ENCODE measurements at regions not wholly inside any gene's neighbourhood (a gene's known extent, or its start where the extent isn't known, plus 50 kb on each side); places are given as distances from the start of the nearest gene placed in this dataset.

DNA sequence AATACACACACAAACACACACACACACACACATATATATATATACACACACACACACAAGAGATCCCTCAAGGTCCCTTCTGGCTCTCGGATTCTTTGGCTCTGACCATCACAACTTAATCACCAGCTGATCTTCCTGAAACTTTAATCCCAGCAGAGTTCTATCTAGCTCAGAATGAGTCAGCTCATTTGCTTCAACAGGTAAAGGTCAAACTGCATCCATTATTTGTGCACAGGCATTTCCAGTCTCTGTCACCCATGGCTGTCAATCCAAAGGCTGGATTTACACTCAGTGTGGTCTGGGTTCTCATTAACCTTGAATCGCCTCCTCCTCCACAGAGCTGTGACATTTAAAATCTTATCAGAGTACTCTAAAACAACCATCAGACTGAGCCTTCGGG is 113.3 kb upstream of the TMPO start:
- no peak for DNase-seq (ENCODE audit: low spot score)

DNA sequence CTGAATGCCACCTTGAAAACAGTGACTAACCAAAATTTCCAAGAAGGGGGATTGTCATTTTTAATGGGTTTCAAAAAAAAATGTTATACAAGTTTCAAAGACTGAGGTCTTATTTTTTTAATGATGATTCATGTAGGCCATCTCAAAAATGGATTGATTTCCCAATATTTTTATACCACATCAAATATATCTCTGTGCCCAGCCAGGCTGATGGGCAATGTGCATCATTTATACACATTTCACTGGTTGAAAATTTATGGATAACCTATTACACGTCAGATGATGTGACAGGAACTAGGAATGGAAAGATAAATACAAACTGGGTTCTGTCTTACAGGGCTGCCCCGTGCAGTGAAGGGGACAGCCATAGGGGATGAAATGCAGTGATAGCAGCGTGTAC is 112.7 kb upstream of the TMPO start:
- no peak for DNase-seq (ENCODE audit: low spot score)

- DNase-seq (ENCODE audit: low spot score), result no peak
Observed at GRCh38 chr12:98403385-98403784, 112.0 kb upstream of the TMPO start.

DNA sequence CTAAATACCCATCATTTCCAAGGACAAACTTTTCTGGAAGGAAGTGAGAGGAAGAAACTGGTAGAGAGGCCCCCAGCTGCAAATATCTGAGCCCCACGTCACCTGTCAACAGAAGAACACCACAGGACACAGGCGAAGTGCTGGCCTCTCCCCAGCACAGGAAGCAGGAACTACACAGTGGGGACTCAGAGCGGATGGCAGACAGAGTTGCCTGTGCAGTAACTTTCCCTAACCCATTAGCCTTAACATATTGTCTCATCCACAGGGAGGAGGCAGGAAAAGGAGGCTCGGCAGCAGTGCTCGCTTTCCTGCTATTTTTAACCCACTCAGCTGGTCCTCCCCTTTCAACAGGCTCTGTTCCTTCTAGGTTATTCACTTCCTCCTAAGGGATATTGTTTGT is 111.5 kb upstream of the TMPO start:
- no peak for DNase-seq (ENCODE audit: low spot score)

DNA sequence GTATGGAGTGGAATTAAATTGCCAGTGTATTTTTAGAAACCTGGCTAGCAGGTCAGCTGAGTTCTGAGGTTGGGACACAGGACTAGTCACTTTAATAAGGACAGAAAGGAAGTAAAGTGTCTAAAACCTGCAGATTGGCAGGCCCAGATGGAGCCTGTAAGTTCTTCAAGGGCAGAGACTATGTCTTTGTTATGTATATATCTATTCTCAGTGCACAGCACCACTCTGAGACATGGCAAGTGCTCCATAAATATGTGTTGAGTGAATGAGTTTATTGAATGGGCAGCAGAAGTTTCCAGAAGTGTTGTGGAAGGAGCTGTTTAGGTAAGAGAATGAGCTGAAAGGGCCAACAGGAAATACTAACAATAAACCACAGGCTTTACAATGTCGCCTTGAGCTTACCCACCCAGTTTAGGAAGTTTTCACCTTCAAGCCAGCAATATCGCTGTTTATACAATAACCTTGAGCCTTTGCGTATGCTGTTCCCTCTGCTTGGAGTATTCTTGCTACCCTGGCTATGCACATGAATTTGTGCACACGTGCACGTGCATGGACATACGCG is 109.5 kb upstream of the TMPO start:
- no peak for DNase-seq (ENCODE audit: low spot score)

DNA sequence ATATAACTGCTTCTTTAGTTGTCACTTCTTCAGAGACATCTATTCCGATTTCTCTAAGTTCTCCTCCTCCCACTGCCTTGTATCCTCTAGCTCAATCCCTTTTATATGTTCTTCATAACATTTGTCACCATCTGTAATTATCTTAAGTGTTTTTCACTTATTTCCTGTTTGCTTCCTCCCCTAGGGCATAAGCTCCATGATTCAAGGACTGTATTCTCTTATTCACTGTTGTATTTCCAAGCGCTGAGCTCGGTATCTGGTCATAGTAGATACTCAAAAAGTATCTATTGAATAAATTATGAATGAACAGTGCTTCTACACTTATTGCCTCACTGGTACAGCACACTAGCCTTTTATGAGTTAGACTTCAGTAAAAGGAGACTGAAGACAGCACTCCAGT is 109.0 kb upstream of the TMPO start:
- DNase-seq (ENCODE audit: low spot score), result no peak

DNA sequence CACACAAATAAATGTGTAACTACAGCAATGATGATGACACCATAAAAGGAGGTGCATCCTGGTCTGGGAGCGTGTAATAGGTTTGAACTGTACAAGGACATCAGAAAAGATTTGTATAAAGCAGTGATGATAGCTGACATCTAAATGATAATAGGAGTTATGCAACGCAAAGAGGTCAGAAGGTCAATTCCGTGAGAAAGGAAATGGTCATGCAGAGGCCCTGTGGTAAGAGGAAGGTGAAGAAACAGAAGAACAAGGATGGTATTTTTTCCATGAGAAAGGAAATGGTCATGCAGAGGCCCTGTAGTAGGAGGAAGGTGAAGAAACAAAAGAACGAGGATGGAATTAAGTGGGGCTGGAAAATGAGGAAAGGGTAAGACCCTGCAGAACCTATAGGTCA is 106.7 kb upstream of the TMPO start:
- DNase-seq (ENCODE audit: low spot score), result no peak

DNA sequence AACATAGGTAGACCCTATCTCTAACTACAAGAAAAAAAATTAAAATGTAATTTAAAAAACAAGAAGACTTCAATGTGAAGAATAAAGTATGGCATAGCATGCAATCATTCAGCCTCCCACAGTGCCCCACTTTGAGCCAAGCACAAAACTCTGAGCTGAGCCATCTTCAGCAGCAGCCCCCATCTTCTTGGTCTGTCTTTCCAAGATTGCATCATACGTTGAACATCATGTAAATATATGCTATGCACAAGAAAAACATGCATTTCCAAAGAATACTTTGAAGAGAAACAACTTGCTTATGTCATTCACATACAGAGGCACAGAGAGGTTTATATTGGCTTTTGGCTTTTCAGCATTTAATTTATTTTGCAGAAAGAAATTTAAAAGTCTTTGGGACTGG is 105.8 kb upstream of the TMPO start:
- no peak for DNase-seq (ENCODE audit: low spot score)

- no peak for DNase-seq (ENCODE audit: low spot score)
Observed at GRCh38 chr12:98410356-98410755, 105.0 kb upstream of the TMPO start.

DNA sequence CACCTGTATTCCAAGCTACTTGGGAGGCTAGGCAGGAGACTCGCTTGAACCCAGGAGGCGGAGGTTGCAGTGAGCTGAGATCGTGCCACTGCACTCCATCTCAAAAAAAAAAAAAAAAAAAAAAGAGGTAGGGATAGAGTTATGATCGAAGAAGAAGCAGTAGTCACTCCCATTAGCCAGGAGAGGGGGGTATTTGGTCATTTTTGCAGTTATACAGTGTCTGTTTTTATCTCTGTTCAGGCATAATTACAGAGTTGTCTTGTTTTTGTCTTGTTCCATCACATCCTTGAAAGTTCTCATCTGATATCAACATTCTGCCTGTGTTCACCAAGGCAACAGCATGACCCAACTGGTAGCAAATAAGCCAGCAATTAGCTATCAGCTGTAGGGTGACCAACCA is 98.5 kb upstream of the TMPO start:
- DNase-seq (ENCODE audit: low spot score), result peak; percentile 23

- no peak for DNase-seq (ENCODE audit: low spot score)
Observed at GRCh38 chr12:98417266-98417665, 98.1 kb upstream of the TMPO start.

DNA sequence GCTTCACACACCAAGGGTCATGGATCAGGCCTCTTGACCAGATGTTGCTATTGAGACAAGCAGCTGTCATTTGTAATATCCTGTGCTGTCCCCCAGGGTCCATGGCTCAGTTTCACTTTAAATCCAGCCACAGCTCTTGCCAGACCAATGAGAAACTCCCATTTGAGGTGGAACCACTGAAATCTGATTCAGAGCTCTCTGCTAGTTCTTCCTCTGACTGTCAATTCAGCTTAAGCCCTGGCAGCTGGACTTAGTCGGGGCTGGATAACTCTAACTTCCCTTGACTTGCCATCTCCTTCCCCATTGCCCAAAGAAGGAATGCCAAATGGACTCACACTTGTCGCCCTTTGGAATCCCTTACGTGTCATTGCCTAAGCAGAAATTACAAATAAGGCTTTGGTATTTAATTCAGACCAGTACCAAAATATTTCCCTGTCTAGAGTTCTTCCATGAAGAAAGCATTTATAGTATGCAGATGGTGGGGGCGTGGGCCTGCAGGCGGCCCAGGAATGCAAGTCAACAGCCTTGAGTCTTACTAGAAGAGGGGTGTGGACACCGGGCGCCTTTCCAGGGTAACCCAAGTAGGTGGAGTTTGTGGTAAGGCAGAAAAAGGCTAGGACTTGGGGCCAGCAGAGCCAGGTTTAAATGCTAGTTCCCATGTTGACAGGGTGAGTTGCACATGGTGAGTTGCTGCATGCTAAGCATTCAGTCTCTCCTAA is 96.9 kb upstream of the TMPO start:
- DNase-seq (ENCODE audit: low spot score), result peak; percentile 86

DNA sequence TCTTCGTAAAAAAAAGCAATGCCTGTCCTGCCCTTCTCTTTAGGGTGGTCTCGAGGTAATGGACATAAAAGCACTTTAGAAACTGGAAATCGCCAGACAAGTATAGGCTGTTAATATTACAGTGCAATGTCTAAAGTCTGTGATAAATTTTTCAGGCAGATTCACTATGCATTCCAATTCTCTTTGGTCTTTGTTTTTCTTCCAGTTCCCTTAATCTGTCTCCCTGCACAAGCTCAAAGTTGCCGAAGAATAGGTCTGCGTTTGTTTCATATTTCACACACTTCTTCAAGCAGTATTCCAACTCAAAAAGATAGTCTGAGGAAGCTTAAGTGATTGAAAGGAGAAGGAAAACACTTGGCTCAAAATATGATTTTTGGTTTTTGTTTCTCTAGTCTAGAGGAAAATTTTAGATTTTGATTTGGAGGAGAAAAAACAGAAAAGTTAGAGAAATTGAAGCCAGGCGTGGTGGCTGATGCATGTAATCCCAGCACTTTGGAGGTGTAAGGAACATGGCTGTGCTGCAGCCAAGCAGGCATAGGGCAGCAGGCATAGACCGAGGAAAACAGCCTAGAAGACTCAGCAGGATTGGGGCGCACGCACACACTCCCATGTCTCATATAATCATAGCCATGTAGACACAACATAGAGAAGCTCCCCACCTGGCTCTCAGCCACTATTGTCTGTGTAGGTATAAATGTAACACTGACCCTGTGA is 96.2 kb upstream of the TMPO start:
- peak; percentile 11 for DNase-seq (ENCODE audit: low spot score)

GRCh38 chr12:98419795-98420404 is 95.5 kb upstream of the TMPO start:
- DNase-seq (ENCODE audit: low spot score), result no peak

DNA sequence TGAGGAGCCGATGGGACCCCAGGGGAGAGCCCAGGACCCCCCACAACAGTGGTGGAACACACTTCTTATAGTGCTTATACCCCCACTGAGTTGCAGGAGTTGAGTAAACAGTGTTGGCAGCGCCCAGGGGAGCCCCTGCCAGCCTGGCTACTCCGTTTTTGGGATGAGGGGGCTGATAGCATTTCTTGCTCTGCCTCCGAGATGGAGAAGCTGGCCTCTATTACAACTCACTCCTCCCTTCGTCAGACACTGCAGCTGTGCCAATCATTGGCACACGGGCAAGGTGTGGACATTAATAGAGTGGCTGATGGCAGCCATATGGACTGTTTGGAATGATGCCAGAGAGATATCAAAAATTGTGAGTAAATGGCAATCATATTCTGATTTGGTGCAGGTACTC is 94.9 kb upstream of the TMPO start:
- DNase-seq (ENCODE audit: low spot score), result no peak

DNA sequence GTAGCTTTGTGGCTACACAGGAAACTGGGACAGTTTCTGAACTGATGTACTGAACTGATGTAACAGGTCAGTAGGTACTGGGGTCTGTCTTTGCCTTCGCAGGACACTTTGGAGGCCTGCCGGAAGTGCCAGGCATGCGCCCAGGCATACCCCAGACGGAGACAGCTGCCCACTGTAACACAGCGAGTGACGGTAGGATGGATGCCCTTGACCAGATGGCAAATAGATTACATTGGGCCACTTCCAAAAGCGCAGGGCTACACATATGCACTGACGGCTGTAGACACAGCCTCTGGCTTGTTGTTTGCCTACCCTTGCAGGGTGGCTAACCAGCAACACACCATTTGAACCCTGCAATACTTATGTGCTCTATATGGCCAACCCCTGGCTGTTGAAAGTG is 94.1 kb upstream of the TMPO start:
- no peak for DNase-seq (ENCODE audit: low spot score)

DNA sequence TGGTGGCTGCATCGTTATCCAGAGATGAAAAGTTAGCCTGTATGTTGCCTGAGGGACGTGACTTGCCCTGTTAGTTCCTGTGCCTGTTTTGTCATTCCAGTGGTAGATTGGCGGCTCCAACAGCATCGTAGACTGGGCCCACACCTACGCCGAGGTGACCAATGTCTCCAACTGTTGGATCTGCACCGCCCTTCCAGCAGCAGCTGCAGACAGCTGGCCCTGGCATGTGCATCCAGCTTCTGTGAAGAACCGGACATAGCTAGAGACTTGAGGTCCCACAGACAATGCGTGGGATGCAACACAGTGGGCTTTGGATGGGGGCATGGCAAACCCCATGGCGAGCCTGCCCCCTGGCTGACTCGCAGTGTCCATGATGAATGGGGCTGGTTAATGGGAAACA is 93.0 kb upstream of the TMPO start:
- no peak for DNase-seq (ENCODE audit: low spot score)

GRCh38 chr12:98422812-98423211 is 92.6 kb upstream of the TMPO start:
- no peak for DNase-seq (ENCODE audit: low spot score)

- DNase-seq (ENCODE audit: low spot score), result no peak
Observed at GRCh38 chr12:98423963-98424362, 91.4 kb upstream of the TMPO start.

- DNase-seq (ENCODE audit: low spot score), result peak; percentile 65
Observed at GRCh38 chr12:98424726-98425401, 90.5 kb upstream of the TMPO start.

GRCh38 chr12:98425859-98426258 is 89.5 kb upstream of the TMPO start:
- DNase-seq (ENCODE audit: low spot score), result no peak

GRCh38 chr12:98431089-98431488 is 84.3 kb upstream of the TMPO start:
- DNase-seq (ENCODE audit: low spot score), result no peak

DNA sequence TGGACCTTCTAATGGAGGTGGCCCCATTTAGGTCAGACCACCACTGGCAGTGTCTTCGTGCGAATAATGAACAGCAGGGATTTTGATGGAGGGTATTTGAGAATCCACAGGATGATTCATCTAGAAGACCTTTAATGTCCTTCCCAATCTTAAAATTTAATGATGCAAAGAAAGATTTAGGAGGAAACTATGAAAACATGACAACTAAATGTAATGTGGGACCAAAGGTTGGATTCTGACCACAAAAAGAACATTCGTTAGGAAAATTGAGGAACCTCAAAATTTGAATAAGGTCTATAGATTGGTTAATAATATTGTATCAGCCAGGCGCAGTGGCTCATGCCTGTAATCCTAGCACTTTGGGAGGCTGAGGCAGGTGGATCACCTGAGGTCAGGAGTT is 78.2 kb upstream of the TMPO start:
- DNase-seq (ENCODE audit: low spot score), result no peak
